ENCODE measurements at regions not wholly inside any gene's neighbourhood (a gene's known extent, or its start where the extent isn't known, plus 50 kb on each side); places are given as distances from the start of the nearest gene placed in this dataset.
"Not testable (repeated sequence)": the region's sequence is repeated elsewhere in the genome, so short reads cannot be mapped to it uniquely, and the experiment has no call there.

DNA sequence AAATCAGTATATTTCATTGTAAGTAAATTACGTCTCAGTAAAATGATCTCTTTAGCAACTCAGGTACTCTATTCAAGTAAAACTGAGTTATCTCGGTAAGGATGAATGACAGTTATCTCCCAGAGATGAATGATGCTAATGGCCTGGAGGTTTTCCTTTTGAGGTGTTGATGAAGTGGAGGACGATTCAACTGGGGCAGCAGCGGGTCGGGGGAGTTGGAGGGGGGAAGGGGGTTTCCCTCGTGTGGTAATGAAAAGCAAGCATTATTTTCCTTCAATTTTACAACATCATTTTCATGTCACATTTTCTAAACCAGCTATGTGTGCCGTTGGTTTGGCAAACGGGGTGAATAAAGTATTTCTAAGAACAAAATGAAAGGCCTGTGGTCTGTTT lies 92.4 kb upstream of the ATXN3L start:
- Histone ChIP-seq H3K27ac (ENCODE audit: low read depth, low read length) (no peak overlapping the region), H3K36me3 (ENCODE audit: insufficient read depth, low read length) (no peaks in the 10 kb centered on the region), H3K27me3 (ENCODE audit: insufficient read depth, low read length) (no peaks in the 10 kb centered on the region), H3K4me3 (ENCODE audit: low read length in 2 of 2) (no peak overlapping the region), H3K9me3 (ENCODE audit: control insufficient read depth in 1 of 2, low read length in 2 of 2) (no peaks in the 10 kb centered on the region), H3K4me1 (ENCODE audit: insufficient read depth, low read length) (no peaks in the 10 kb centered on the region)
- H3K36me3 Mint-ChIP-seq = no peaks in the 10 kb centered on the region
- DNase-seq = no peak
- peak overlapping the region in 1 of 7 donors; percentile 10 for H3K27ac Mint-ChIP-seq
- intact Hi-C loops (cut with micrococcal nuclease) = no loop called here
- CTCF ChIA-PET (ENCODE audit: partially characterized antibody) = no interaction called here
- H3K9me3 Mint-ChIP-seq = peaks cover 0 to 10% (median 3%) of the 10 kb centered on the region in 8 donors
- POLR2A ChIA-PET (ENCODE audit: partially characterized antibody) = no interaction called here
- no peaks in the 10 kb centered on the region for H3K27me3 Mint-ChIP-seq
- H3K4me1 Mint-ChIP-seq = peaks cover 0 to 5% (median 0%) of the 10 kb centered on the region in 4 donors
- no peak overlapping the region for H3K4me3 Mint-ChIP-seq

DNA sequence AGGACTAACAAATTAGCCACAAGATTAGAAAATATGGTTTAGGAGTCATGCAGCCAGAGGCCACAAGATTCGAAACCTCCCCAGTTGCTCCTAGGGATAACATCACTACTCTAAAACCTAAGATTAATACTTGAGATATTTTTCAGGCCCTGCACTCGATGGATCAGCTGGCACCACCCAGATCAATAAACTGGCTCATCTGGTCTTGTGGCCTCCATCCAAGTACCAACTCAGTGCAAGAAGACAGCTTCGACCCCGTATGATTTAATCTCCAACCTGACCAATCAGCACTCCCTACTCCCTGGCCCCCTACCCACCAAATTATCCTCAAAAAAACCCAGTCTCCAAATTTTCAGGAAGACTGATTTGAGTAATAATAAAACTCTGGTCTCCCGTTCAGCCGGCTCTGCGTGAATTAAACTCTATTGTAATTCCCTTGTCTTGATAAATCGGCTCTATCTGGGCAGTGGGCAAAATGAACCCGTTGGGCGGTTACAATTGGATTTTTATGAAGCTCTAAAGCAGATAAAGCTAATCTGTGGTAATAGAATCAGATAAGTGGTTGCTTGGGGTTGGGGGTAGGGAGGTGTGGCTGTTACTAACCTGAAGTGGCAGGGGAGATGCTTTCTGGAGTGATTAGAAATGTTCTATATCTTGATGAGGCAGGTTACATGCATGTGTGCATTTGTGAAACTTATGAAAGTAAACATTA lies 91.8 kb upstream of the ATXN3L start:
- Mint-ChIP-seq H3K4me1 (peaks cover 0 to 5% (median 0%) of the 10 kb centered on the region in 4 donors), H3K9me3 (peaks cover 0 to 14% (median 5%) of the 10 kb centered on the region in 8 donors), H3K4me3 (no peak overlapping the region), H3K27me3 (no peaks in the 10 kb centered on the region), H3K27ac (no peak overlapping the region), H3K36me3 (peaks cover 0 to 4% of the 10 kb centered on the region in 2 donors)
- ChIA-PET CTCF (ENCODE audit: partially characterized antibody) (no interaction called here), POLR2A (ENCODE audit: partially characterized antibody) (no interaction called here)
- Histone ChIP-seq H3K4me3 (ENCODE audit: low read length in 2 of 2) (no peak overlapping the region), H3K27me3 (ENCODE audit: insufficient read depth, low read length) (no peaks in the 10 kb centered on the region), H3K9me3 (ENCODE audit: control insufficient read depth in 1 of 2, low read length in 2 of 2) (no peaks in the 10 kb centered on the region), H3K27ac (ENCODE audit: low read depth, low read length) (no peak overlapping the region), H3K4me1 (ENCODE audit: insufficient read depth, low read length) (no peaks in the 10 kb centered on the region), H3K36me3 (ENCODE audit: insufficient read depth, low read length) (no peaks in the 10 kb centered on the region)
- intact Hi-C loops (cut with micrococcal nuclease) = no loop called here
- DNase-seq = no peak

DNA sequence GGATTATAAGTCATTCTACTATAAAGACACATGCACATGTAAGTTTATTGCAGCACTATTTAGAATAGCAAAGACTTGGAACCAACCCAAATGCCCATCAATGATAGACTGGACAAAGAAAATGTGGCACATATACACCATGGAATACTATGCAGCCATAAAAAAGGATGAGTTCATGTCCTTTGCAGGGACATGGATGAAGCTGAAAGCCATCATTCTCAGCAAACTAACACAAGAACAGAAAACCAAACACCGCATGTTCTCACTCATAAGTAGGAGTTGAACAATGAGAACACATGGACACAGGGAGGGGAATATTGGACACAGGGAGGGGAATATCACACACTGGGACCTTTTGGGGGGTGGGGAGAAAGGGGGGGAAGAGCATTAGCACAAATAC lies 88.7 kb upstream of the ATXN3L start:
- H3K36me3 ChIP-seq (ENCODE audit: insufficient read depth, low read length); CTCF ChIA-PET (ENCODE audit: partially characterized antibody); H3K27ac Mint-ChIP-seq; H3K36me3 Mint-ChIP-seq; H3K27me3 Mint-ChIP-seq; H3K4me1 Mint-ChIP-seq; H3K9me3 ChIP-seq (ENCODE audit: control insufficient read depth in 1 of 2, low read length in 2 of 2); H3K27ac ChIP-seq (ENCODE audit: low read depth, low read length); H3K4me3 ChIP-seq (ENCODE audit: low read length in 2 of 2); H3K4me1 ChIP-seq (ENCODE audit: insufficient read depth, low read length); POLR2A ChIA-PET (ENCODE audit: partially characterized antibody); DNase-seq; intact Hi-C loops (cut with micrococcal nuclease); H3K27me3 ChIP-seq (ENCODE audit: insufficient read depth, low read length); H3K4me3 Mint-ChIP-seq: not testable (repeated sequence)
- peaks cover 0 to 21% (median 7%) of the 10 kb centered on the region in 8 donors for H3K9me3 Mint-ChIP-seq

DNA sequence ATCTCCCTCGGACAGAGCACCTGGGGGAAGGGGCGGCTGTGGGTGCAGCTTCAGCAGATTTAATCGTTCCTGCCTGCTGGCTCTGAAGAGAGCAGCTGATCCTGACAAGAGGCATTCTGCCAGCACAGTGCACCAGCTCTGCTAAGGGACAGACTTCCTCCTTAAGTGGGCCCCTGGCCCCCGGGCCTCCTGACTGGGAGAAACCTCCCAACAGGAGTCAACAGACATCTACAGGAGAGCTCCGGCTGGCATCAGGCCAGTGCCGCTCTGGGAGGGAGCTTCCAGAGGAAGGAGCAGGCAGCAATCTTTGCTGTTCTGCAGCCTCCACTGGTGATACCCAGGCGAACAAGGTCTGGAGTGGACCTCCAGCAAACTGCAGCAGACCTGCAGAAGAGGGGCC lies 84.9 kb upstream of the ATXN3L start:
- H3K4me3 ChIP-seq (ENCODE audit: low read length in 2 of 2); intact Hi-C loops (cut with micrococcal nuclease); POLR2A ChIA-PET (ENCODE audit: partially characterized antibody); H3K9me3 ChIP-seq (ENCODE audit: control insufficient read depth in 1 of 2, low read length in 2 of 2); H3K27me3 Mint-ChIP-seq; H3K27ac Mint-ChIP-seq; H3K4me1 Mint-ChIP-seq; H3K27me3 ChIP-seq (ENCODE audit: insufficient read depth, low read length); H3K4me3 Mint-ChIP-seq; H3K36me3 ChIP-seq (ENCODE audit: insufficient read depth, low read length); CTCF ChIA-PET (ENCODE audit: partially characterized antibody); H3K27ac ChIP-seq (ENCODE audit: low read depth, low read length); H3K4me1 ChIP-seq (ENCODE audit: insufficient read depth, low read length); DNase-seq; H3K36me3 Mint-ChIP-seq: not testable (repeated sequence)
- peaks cover 0 to 21% (median 7%) of the 10 kb centered on the region in 8 donors for H3K9me3 Mint-ChIP-seq

DNA sequence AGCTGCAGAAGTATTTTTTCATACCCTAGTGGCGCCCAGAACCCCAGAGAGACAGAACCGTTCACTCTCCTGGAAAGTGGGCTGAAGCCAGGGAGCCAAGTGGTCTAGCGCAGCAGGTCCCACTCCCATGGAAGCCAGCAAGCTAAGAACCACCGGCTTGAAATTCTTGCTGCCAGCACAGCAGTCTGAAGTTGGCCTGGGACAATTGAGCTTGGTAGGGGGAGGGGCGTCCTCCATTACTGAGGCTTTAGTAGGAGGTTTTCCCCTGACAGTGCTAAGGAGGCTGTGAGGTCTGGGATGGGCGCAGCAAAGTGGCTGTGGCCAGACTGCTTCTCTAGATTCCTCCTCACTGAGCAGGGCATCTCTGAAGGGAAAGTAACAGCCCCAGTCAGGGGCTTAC lies 84.5 kb upstream of the ATXN3L start:
- Mint-ChIP-seq H3K9me3 (peaks cover 0 to 21% (median 7%) of the 10 kb centered on the region in 8 donors), H3K4me3 (no peak overlapping the region), H3K27me3 (no peaks in the 10 kb centered on the region), H3K27ac (no peak overlapping the region), H3K4me1 (no peaks in the 10 kb centered on the region), H3K36me3 (peaks cover 0 to 6% of the 10 kb centered on the region in 2 donors)
- CTCF ChIA-PET (ENCODE audit: partially characterized antibody) = no interaction called here
- POLR2A ChIA-PET (ENCODE audit: partially characterized antibody) = no interaction called here
- no peaks in the 10 kb centered on the region for H3K27me3 ChIP-seq (ENCODE audit: insufficient read depth, low read length)
- intact Hi-C loops (cut with micrococcal nuclease) = no loop called here
- H3K27ac ChIP-seq (ENCODE audit: low read depth, low read length) = no peak overlapping the region
- DNase-seq = no peak
- H3K4me3 ChIP-seq (ENCODE audit: low read length in 2 of 2) = no peak overlapping the region
- H3K4me1 ChIP-seq (ENCODE audit: insufficient read depth, low read length) = no peaks in the 10 kb centered on the region
- H3K36me3 ChIP-seq (ENCODE audit: insufficient read depth, low read length) = no peaks in the 10 kb centered on the region
- H3K9me3 ChIP-seq (ENCODE audit: control insufficient read depth in 1 of 2, low read length in 2 of 2) = no peaks in the 10 kb centered on the region

DNA sequence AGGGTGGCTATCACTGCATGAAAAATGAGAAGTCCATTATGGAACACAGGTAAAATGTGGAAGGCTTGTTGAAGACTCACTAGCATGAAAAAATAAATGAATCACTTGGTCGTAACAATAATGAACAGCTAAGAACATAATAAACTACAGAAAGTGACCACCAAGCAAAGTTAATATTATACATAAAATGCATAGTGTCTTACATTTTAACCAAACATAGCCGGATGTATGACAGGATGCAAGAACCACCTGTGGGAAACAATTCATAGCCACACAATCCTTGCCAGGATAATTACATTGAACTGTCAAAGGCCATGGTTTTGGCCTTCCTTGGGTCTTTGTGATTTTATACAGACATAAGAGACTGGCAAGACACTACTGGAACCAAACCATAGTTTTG lies 81.9 kb upstream of the ATXN3L start:
- ChIA-PET POLR2A (ENCODE audit: partially characterized antibody) (no interaction called here), CTCF (ENCODE audit: partially characterized antibody) (no interaction called here)
- no peak overlapping the region for H3K27ac ChIP-seq (ENCODE audit: low read depth, low read length)
- H3K9me3 ChIP-seq (ENCODE audit: control insufficient read depth in 1 of 2, low read length in 2 of 2) = no peaks in the 10 kb centered on the region
- Mint-ChIP-seq H3K9me3 (peaks cover 0 to 16% (median under 1%) of the 10 kb centered on the region in 8 donors), H3K36me3 (peaks cover 0 to 3% of the 10 kb centered on the region in 2 donors), H3K27ac (no peak overlapping the region), H3K4me3 (no peak overlapping the region), H3K4me1 (no peaks in the 10 kb centered on the region), H3K27me3 (no peaks in the 10 kb centered on the region)
- no peak for DNase-seq
- H3K27me3 ChIP-seq (ENCODE audit: insufficient read depth, low read length) = no peaks in the 10 kb centered on the region
- H3K36me3 ChIP-seq (ENCODE audit: insufficient read depth, low read length) = no peaks in the 10 kb centered on the region
- H3K4me3 ChIP-seq (ENCODE audit: low read length in 2 of 2) = no peak overlapping the region
- intact Hi-C loops (cut with micrococcal nuclease) = no loop called here
- H3K4me1 ChIP-seq (ENCODE audit: insufficient read depth, low read length) = no peaks in the 10 kb centered on the region

DNA sequence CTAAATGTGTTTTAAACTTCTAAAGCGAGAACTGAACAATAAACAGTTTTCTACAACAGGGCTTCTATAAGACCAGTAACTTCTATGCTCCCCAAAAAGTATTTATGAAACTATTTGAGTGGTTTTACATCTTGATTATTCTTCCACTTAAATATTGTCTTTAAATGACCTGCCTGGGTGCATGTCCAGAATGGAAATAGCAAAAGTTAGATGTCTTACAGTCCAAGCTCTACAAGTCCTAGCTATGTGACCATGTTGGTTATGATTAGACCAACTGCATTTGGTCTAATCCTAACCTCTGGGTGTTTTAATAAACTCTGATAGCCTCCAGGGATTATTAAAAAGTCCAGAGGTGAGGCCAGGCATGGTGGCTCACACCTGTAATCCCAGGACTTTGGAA lies 79.0 kb upstream of the ATXN3L start:
- no peak for DNase-seq
- POLR2A ChIA-PET (ENCODE audit: partially characterized antibody) = no interaction called here
- intact Hi-C loops (cut with micrococcal nuclease) = no loop called here

More for the DNA sequence above, 79.0 kb upstream of the ATXN3L start:
- no peak overlapping the region for H3K4me3 ChIP-seq (ENCODE audit: low read length in 2 of 2)
- H3K27me3 ChIP-seq (ENCODE audit: insufficient read depth, low read length) = no peaks in the 10 kb centered on the region
- no peaks in the 10 kb centered on the region for H3K4me1 Mint-ChIP-seq
- H3K9me3 Mint-ChIP-seq = peaks cover 0 to 7% (median 0%) of the 10 kb centered on the region in 8 donors
- no peaks in the 10 kb centered on the region for H3K36me3 ChIP-seq (ENCODE audit: insufficient read depth, low read length)
- no peaks in the 10 kb centered on the region for H3K27me3 Mint-ChIP-seq
- no peak overlapping the region for H3K4me3 Mint-ChIP-seq
- H3K9me3 ChIP-seq (ENCODE audit: control insufficient read depth in 1 of 2, low read length in 2 of 2) = no peaks in the 10 kb centered on the region
- H3K27ac ChIP-seq (ENCODE audit: low read depth, low read length) = no peak overlapping the region
- no peaks in the 10 kb centered on the region for H3K4me1 ChIP-seq (ENCODE audit: insufficient read depth, low read length)
- H3K27ac Mint-ChIP-seq = no peak overlapping the region
- no peaks in the 10 kb centered on the region for H3K36me3 Mint-ChIP-seq
- CTCF ChIA-PET (ENCODE audit: partially characterized antibody) = no interaction called here

Data from CD4-positive, alpha-beta memory T cell (primary cell).